GM18907 (cell line): ENCODE measurements at regions not wholly inside any gene's neighbourhood (a gene's known extent, or its start where the extent isn't known, plus 50 kb on each side); places are given as distances from the start of the nearest gene placed in this dataset.
"Not testable (repeated sequence)": the region's sequence is repeated elsewhere in the genome, so short reads cannot be mapped to it uniquely, and the experiment has no call there.

ENCODE experiments used
- ATAC-seq: cut with Tn5 transposase; IDR thresholded peaks from one replicate; pipeline ENCODE4 v1.9.1; 2021; ENCODE audit warnings: mild to moderate bottlenecking, moderate library complexity; ENCODE audit not compliant: unreplicated experiment

DNA sequence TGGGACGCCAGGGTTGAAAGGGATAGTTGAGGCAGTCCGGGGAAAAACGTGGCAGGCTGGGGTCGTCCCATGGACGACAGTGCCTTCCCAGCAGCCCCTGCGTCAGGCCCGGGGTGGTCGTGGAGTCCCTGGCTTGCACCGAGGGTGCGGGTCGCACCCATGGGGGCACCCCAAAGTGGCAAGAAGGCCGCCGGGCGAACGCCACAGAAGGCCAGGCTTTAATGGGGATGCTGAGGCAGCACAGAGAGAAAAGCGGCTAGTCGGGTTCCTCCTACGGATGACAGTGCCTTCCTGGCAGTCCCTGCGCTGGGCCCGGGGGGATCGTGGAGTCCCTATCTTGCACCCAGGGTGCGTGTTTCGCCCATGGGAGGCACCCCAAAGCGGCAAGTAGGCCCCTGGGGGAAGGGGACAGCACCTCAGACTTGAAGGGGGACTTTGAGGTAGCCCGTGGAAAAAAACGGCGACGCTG lies 158.6 kb upstream of the ALG10B start:
- ATAC-seq, result no peak

GRCh38 chr12:38158428-38159091 lies 158.0 kb upstream of the ALG10B start:
- no peak for ATAC-seq

GRCh38 chr12:38159092-38159551 lies 157.5 kb upstream of the ALG10B start:
- ATAC-seq, result no peak

DNA sequence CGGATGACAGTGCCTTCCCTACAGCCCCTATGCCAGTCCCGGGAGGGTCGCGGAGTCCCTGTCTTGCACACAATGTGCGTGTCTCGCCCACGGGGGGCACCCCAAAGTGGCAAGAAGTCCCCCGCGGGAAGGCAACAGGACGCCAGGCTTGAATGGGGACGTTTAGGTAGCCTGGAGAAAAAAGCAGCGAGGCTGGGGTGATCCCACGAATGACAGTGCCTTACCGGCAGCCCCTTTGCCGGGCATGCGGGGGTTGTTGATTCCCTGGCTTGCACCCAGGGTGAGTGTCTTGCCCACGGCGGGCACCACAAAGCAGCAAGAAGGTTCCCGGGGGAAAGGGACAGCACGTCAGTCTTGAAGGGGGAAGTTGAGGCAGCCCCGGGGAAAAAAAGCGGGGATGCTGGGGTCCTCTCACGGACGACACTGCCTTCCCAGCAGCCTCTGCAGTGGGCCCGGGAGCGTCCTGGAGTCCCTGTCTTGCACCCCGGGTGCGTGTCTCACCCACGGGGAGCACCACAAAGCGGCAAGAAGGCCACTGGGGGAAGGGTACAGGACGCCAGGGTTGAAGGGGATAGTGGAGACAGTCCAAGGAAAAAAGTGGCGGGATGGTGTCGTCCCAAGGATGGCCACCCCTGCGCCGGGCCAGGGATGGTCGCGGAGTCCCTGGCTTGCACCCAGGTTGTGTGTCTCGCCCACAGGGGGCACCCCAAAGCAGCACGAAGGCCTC lies 156.8 kb upstream of the ALG10B start:
- no peak for ATAC-seq

GRCh38 chr12:38160318-38161122 lies 156.1 kb upstream of the ALG10B start:
- ATAC-seq, result no peak

DNA sequence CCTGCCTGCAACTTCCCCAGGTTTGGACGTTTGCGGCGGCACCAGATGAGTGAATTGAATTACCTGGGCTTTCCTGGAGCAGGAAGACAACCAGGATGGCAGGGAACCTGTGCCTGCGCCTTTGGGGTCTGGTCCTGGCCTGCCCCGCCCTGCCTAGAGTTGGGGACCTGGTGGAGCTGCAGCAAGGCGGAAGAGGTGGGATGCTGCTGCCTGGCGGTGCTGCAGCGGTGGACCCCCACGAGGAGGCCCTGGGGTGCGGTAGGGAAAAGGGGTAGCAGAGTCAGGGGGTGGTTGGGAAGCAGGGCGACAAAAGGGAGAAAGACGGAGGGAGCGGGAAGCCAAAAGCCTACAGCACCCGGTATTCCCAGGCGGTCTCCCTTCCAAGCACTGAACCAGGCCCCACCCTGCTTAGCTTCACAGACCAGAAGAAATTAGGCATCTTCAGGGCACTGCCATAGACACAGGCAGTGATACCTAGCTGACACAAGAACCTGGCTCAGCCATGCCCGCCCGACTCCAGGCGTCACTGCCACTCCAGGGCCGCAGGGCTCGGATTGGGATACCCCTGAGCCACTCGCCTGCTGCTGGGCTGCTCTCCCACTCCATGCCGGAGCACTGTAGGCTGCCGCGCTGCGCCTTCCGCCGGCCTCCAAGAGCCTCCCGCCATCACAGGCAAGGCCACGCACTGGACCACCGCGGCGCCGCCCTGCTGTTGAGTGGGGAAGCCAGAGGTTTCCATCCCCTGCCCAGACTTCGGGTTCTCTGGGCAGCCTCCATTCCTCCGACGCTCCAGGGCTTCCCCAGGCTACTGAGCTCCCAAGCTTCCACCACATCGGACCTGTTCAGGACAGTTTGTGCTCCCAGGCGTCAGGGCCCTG lies 155.2 kb upstream of the ALG10B start:
- no peak for ATAC-seq

- no peak for ATAC-seq
These were observed 154.6 kb upstream of the ALG10B start for GRCh38 chr12:38162013-38162412.

DNA sequence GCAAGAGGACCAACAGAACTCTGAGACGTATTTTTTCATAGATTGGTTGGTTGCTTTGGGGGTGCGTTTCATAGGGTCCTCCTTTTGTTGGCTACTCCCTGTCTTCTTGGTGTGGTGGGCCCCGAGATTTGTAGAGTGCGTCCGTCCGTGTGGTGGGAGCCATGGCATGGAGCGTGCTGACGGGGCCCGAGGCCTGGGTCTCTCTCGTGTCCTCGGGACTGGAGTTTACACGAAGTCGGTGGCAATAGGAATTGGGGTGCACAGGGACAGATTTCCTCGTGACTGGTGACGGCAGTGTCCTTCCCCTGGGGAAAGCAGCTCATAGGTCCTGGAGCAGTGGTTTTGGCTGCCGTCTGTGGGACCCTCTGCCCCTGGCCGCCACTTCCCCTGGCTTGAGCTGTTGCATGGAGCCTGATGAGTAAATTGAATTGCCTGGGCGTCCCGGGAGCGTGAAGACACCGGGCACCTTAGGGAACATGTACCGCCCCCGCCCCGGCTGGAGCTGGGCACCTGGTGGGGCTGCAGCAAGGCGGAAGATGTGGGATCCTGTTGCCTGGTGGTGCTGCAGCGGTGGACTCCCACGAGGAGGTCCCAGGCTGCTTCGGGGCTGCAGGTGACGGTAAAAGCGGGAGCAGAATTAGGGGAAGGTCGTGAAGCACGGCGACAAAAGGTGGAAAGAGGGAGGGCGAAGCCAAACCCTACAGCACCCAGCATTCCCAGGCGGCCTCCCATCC lies 153.7 kb upstream of the ALG10B start:
- ATAC-seq, result no peak

- no peak for ATAC-seq
These were observed 153.2 kb upstream of the ALG10B start for GRCh38 chr12:38163442-38163801.

DNA sequence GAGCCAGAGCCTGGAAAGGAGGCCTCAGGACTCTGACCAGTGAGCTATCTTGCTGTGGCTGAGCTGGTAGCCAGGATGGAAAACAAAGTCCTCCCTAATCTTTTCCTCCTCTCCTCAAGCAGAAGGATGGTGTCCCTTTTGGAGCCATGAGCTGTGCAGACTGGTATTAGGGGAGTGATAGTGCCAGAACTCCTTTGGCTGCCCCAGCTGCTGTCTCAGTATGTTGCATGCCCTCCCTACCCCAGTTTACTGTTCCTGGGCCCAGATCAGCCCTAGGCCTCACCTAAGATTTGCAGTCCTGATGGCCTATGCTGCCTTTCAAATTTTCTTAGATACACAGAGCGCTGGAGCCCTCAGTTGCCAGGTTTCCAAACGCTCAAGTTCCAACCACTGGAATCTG lies 150.3 kb upstream of the ALG10B start:
- no peak for ATAC-seq

DNA sequence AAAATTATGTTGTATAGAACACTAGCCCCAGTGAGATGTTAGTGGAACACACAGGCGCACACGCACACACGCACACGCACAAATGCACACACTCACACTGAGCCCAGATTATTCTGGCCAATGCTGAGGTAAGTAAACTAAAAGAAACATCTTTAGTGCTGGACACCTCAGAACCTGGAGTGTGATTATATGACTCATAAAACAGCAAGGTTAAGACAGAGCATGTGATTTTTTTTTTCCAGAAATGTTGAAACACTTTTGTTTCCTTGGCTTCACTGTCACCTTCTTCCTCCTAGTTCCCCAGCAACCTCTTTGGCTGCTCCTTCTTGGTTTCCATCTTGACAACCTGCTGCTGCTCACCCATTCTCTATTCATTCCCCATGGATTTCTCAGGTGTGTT lies 141.0 kb upstream of the ALG10B start:
- ATAC-seq, result no peak

GRCh38 chr12:38183617-38184016 lies 133.0 kb upstream of the ALG10B start:
- not testable (repeated sequence) for ATAC-seq

GRCh38 chr12:38197286-38197685 lies 119.3 kb upstream of the ALG10B start:
- not testable (repeated sequence) for ATAC-seq

GRCh38 chr12:38201461-38202276 lies 114.9 kb upstream of the ALG10B start:
- no peak for ATAC-seq

DNA sequence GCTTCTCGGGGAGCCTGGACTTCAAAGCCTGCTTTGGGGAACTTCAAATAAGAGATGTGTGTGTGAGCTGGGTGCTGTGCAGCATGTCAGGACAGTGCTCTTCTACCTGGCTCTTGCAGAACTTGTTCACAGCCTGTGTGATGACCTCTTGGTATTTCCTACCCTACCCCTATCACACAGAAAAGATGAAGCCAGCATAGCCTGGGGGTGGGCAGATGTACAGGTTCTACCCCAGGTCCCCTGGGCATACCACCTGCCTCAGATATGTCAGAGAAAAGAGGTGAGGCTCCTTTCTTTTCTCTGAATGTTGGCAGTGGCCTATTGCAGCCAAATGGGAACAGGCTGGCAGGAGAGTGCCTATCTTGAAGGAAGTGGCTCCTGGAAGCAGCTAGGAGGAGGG lies 111.7 kb upstream of the ALG10B start:
- no peak for ATAC-seq

GRCh38 chr12:38222011-38222410 lies 94.6 kb upstream of the ALG10B start:
- no peak for ATAC-seq

- ATAC-seq, result not testable (repeated sequence)
These were observed 78.2 kb upstream of the ALG10B start for GRCh38 chr12:38238328-38238727.

DNA sequence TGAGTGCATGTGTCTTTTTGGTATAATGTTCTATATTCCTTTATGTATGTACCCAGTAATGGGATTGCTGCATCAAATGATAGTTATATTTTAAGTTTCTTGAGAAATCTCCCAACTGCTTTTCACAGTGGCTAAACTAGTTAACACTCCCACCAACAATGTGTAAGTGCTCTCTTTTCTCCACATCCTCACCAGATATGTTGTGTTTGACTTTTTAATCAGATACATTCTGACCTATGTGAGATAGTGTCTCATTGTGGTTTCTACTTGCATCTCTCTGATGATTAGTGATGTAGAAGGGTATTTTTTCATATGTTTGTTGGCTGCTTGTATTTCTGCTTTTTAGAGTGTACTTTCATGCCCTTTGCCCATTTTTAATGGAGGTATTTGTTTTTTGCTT lies 62.8 kb upstream of the ALG10B start:
- ATAC-seq, result no peak

DNA sequence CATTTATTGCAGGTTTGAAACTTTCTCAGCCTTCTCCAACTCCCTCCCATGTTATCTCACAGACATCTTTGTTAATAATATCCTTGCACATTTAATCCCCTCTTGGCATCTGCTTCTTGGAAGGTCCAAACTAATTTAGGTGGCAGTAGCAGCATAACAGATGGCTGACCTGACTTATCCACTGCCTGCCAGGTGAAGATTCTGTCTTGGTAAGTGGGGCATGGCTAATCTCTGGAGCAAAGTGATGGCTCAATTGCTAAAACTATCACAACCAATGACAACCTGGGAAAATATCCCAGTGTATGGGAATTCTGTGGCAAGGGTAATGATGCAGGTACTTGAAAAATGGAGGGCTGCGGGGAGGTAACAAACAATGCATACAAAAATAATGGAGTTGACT lies 58.2 kb upstream of the ALG10B start:
- ATAC-seq, result no peak
